Endothelial cell of umbilical vein (primary cell): ENCODE measurements at regions not wholly inside any gene's neighbourhood (a gene's known extent, or its start where the extent isn't known, plus 50 kb on each side); places are given as distances from the start of the nearest gene placed in this dataset.
"Not testable (repeated sequence)": the region's sequence is repeated elsewhere in the genome, so short reads cannot be mapped to it uniquely, and the experiment has no call there.

Experiments
- CTCF ChIP-seq, 2 donors: IDR thresholded peaks; 1 replicate in 1 of 2; 2 replicates in 1 of 2; pipeline ENCODE4 v1.5.1; 2011; ENCODE audit warnings: low read length in 2 of 2, mild to moderate bottlenecking in 2 of 2, moderate library complexity in 2 of 2, control low read depth in 1 of 2, inconsistent platforms in 1 of 2, low read depth in 1 of 2; ENCODE audit not compliant: insufficient read depth in 1 of 2; ENCODE audit errors: extremely low read depth in 1 of 2
- EZH2 ChIP-seq: IDR thresholded peaks from 2 replicates; pipeline ENCODE4 v1.6.1; 2012; ENCODE audit warnings: borderline replicate concordance, low read depth, mild to moderate bottlenecking, moderate library complexity, low read length, inconsistent platforms; ENCODE audit not compliant: severe bottlenecking
- GATA2 ChIP-seq: IDR thresholded peaks from 2 replicates; pipeline ENCODE4 v1.7.0; 2011; ENCODE audit warnings: low read depth, mild to moderate bottlenecking, moderate library complexity, mixed read lengths, low read length; ENCODE audit not compliant: insufficient read length, insufficient read depth
- JUN ChIP-seq: IDR thresholded peaks from 2 replicates; pipeline ENCODE4 v1.6.1; 2011; ENCODE audit warnings: borderline replicate concordance, low read depth; ENCODE audit not compliant: insufficient read length, insufficient read depth
- MAX ChIP-seq: IDR thresholded peaks from 2 replicates; pipeline ENCODE4 v1.6.1; 2011; ENCODE audit not compliant: insufficient read depth, insufficient read length
- MYC ChIP-seq: IDR thresholded peaks from one replicate; pipeline ENCODE4 v1.6.1; 2011; ENCODE audit warnings: mild to moderate bottlenecking, low read depth, low read length
- POLR2A ChIP-seq: IDR thresholded peaks from 2 replicates; pipeline ENCODE4 v1.6.1; 2012; ENCODE audit warnings: low read depth, mild to moderate bottlenecking, control low read depth, low read length
- POLR2AphosphoS5 ChIP-seq: IDR thresholded peaks from 2 replicates; pipeline ENCODE4 v1.6.1; 2012; ENCODE audit warnings: low read depth, mild to moderate bottlenecking, control low read depth, low read length, moderate library complexity; ENCODE audit not compliant: insufficient read depth

GRCh38 chr2:114018464-114018863 lies 128.6 kb downstream of the ACTR3 start:
- TF ChIP-seq CTCF (IDR thresholded peaks at IDR 0.05; ENCODE audit: extremely low read depth in 1 of 2, insufficient read depth in 1 of 2, low read depth in 1 of 2, low read length in 2 of 2); GATA2; MYC; EZH2; POLR2A; JUN; POLR2AphosphoS5; MAX: not testable (repeated sequence)
